H1 (cell line): ENCODE measurements at regions not wholly inside any gene's neighbourhood (a gene's known extent, or its start where the extent isn't known, plus 50 kb on each side); places are given as distances from the start of the nearest gene placed in this dataset.

Experiments used
- ASH2L ChIP-seq: fragments of 200-600, 300-600 bp; sonication (generic); IDR thresholded peaks from one replicate; pipeline ENCODE4 v1.7.1; 2017; ENCODE audit warnings: low read length
- ATF2 ChIP-seq: IDR thresholded peaks from 2 replicates; pipeline ENCODE4 v1.6.1; 2012; ENCODE audit warnings: low read length, inconsistent platforms
- CEBPB ChIP-seq: IDR thresholded peaks from 2 replicates; pipeline ENCODE4 v1.6.1; 2012; ENCODE audit warnings: low read depth, low read length
- CHD7 ChIP-seq: fragments of 300-600 bp; sonication (generic); IDR thresholded peaks from 2 replicates; pipeline ENCODE4 v1.7.1; 2012; ENCODE audit warnings: low read length, moderate library complexity, mild to moderate bottlenecking, inconsistent platforms; ENCODE audit not compliant: insufficient replicate concordance
- RAD21 ChIP-seq, 2 experiments: IDR thresholded peaks in 1 of 2; conservative IDR thresholded peaks in 1 of 2; 2 replicates each; pipeline ENCODE4 v1.6.1; 2011; ENCODE audit warnings: low read depth in 2 of 2, low read length in 2 of 2, improper control_type of control experiment in 1 of 2, inconsistent platforms in 1 of 2, mild to moderate bottlenecking in 1 of 2, moderate library complexity in 1 of 2
- RBBP5 ChIP-seq: IDR thresholded peaks from 2 replicates; pipeline ENCODE4 v1.7.1; 2012; ENCODE audit warnings: low read depth, mild to moderate bottlenecking, inconsistent platforms, low read length, moderate library complexity, borderline replicate concordance
- RNF2 ChIP-seq: fragments of 200-900, 300-1000 bp; sonication (generic); IDR thresholded peaks from 2 replicates; pipeline ENCODE4 v1.7.1; 2016; ENCODE audit warnings: borderline replicate concordance, low read depth, mild to moderate bottlenecking, antibody characterized with exemption, low read length; ENCODE audit not compliant: poor library complexity, severe bottlenecking; ENCODE audit errors: missing control alignments
- SIN3A ChIP-seq, 2 experiments: IDR thresholded peaks in 1 of 2; conservative IDR thresholded peaks in 1 of 2; 2 replicates each; pipeline ENCODE4 v1.6.1; 2011 to 2012; ENCODE audit warnings: low read length in 2 of 2, improper control_type of control experiment in 1 of 2, low read depth in 1 of 2, mild to moderate bottlenecking in 1 of 2
- YY1 ChIP-seq: IDR thresholded peaks from 2 replicates; pipeline ENCODE4 v1.6.1; 2011; ENCODE audit warnings: low read depth, mild to moderate bottlenecking, low read length

GRCh38 chrX:13164611-13165010 is 120.2 kb upstream of the FAM9C start (continued):
- TF ChIP-seq CHD7 (peak; percentile 70), RNF2 (no peak), ASH2L (no peak), CEBPB (no peak), ATF2 (peak; percentile 39; the same call in 1 of the 2 replicates), RAD21 (IDR thresholded peaks at IDR 0.05 in 1 of 2, conservative IDR thresholded peaks at IDR 0.05 in 1 of 2; ENCODE audit: low read depth in 2 of 2, low read length in 2 of 2) (peak in 1 of 2 experiments; percentile 11; a peak in 1 of 4 replicates), SIN3A (conservative IDR thresholded peaks at IDR 0.05 in 1 of 2, IDR thresholded peaks at IDR 0.05 in 1 of 2; ENCODE audit: low read depth in 1 of 2, low read length in 2 of 2) (no peak), YY1 (no peak), RBBP5 (no peak)
